WERI-Rb-1 (cell line): ENCODE measurements at regions not wholly inside any gene's neighbourhood (a gene's known extent, or its start where the extent isn't known, plus 50 kb on each side); places are given as distances from the start of the nearest gene placed in this dataset.

Experiments
- DNase-seq: peaks from one replicate; pipeline ENCODE4 v3.0.0-alpha.2; 2020
- H3K27ac ChIP-seq: fragments of 250-450 bp; sonication (Bioruptor Pico); 2 replicates; pipeline ENCODE4 v1.5.1; 2020; ENCODE audit warnings: mild to moderate bottlenecking, moderate library complexity
- H3K27me3 ChIP-seq: fragments of 250-450 bp; sonication (Bioruptor Pico); 2 replicates; pipeline ENCODE4 v1.5.1; 2021; ENCODE audit warnings: mild to moderate bottlenecking, low read depth, moderate library complexity; ENCODE audit not compliant: insufficient read depth, severe bottlenecking
- H3K36me3 ChIP-seq: fragments of 250-450 bp; sonication (Bioruptor Pico); 2 replicates; pipeline ENCODE4 v1.5.1; 2020; ENCODE audit warnings: mild to moderate bottlenecking, moderate library complexity
- H3K4me3 ChIP-seq: 2 replicates; pipeline ENCODE4 v1.5.1; 2011; ENCODE audit warnings: low read depth, mild to moderate bottlenecking, control low read depth, low read length
- H3K9me3 ChIP-seq: fragments of 250-450 bp; sonication (Bioruptor Pico); 2 replicates; pipeline ENCODE4 v1.5.1; 2021; ENCODE audit warnings: mild to moderate bottlenecking, moderate library complexity; ENCODE audit not compliant: severe bottlenecking
- TF ChIP-seq, protein P1 (sequence below): IDR thresholded peaks from 2 replicates; pipeline ENCODE4 v1.5.1; 2011; ENCODE audit warnings: low read depth, mild to moderate bottlenecking, control low read depth, inconsistent platforms, low read length

- Histone ChIP-seq H3K36me3 (no peaks in the 10 kb centered on the region), H3K9me3 (no peaks in the 10 kb centered on the region), H3K4me3 (no peak overlapping the region), H3K27ac (no peak overlapping the region), H3K27me3 (no peaks in the 10 kb centered on the region)
- TF ChIP-seq, protein P1, sequence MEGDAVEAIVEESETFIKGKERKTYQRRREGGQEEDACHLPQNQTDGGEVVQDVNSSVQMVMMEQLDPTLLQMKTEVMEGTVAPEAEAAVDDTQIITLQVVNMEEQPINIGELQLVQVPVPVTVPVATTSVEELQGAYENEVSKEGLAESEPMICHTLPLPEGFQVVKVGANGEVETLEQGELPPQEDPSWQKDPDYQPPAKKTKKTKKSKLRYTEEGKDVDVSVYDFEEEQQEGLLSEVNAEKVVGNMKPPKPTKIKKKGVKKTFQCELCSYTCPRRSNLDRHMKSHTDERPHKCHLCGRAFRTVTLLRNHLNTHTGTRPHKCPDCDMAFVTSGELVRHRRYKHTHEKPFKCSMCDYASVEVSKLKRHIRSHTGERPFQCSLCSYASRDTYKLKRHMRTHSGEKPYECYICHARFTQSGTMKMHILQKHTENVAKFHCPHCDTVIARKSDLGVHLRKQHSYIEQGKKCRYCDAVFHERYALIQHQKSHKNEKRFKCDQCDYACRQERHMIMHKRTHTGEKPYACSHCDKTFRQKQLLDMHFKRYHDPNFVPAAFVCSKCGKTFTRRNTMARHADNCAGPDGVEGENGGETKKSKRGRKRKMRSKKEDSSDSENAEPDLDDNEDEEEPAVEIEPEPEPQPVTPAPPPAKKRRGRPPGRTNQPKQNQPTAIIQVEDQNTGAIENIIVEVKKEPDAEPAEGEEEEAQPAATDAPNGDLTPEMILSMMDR: no peak
- DNase-seq: no peak
These were observed 193.5 kb upstream of the SLITRK3 start for GRCh38 chr3:165389653-165390052.

DNA sequence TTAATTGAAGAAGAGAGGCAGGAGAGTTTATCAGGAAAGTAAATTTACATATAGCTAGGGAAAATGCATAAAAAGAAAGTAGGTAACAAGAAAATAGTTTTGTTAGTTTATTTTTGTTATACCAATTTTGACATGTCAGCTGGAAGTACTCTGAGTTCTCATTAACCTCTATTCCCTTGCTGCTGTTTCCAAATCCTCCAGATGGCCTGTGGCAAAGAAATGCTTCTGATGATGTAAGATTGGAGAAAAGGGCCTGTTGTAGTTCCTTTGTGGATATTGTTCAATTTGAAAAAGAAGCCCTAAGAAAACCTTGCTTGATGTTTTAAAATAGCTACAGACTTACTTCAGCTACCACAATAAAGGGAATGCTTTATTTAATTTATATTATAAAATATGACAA lies 192.9 kb upstream of the SLITRK3 start:
- H3K27ac ChIP-seq: no peak overlapping the region
- no peak overlapping the region for H3K4me3 ChIP-seq
- TF ChIP-seq, protein P1: no peak
- H3K9me3 ChIP-seq: no peaks in the 10 kb centered on the region
- H3K36me3 ChIP-seq: no peaks in the 10 kb centered on the region
- no peaks in the 10 kb centered on the region for H3K27me3 ChIP-seq
- DNase-seq: no peak

DNA sequence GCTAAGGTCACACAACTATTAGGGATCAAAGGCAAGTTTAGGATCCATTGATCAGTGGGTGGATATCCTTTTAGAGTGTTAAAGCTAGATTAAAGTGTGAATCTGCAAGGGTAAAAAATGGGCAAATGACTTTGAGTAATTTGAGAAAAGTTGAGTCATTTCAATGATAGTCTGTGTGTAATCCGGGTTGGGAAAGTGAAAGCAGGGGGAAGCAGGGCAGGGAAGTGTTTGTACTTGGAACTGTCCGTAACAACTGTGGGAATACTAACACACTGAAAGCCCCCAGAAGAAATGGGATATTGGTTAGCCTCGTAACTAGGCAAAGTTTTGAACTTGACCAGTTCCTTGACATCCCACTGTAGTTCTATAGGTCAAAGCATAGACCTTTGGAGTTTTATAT lies 187.2 kb upstream of the SLITRK3 start:
- Histone ChIP-seq H3K27ac (no peak overlapping the region), H3K27me3 (no peaks in the 10 kb centered on the region), H3K36me3 (no peaks in the 10 kb centered on the region), H3K4me3 (no peak overlapping the region), H3K9me3 (no peaks in the 10 kb centered on the region)
- no peak for DNase-seq
- TF ChIP-seq, protein P1: no peak

DNA sequence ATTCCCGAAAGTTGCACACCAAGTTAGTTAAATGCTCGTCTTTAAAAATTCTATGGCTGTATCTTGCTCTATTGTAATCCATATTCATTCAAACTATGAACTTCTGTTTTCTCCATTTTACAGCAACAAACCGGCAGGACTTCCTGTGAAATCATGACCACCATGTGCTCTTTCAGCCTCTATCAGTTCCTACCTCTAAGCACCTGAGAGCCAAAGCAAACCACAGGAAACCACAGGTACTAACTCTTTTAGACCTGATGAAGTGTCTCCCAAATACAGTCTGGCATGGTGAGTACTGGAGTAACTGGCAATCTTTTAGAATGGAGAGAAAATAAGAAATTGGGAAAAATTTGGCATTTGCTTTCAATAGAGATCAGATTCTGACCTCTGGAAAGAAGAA lies 186.5 kb upstream of the SLITRK3 start:
- Histone ChIP-seq H3K36me3 (no peaks in the 10 kb centered on the region), H3K9me3 (no peaks in the 10 kb centered on the region), H3K27ac (no peak overlapping the region), H3K27me3 (no peaks in the 10 kb centered on the region), H3K4me3 (no peak overlapping the region)
- DNase-seq: no peak
- TF ChIP-seq, protein P1: no peak

DNA sequence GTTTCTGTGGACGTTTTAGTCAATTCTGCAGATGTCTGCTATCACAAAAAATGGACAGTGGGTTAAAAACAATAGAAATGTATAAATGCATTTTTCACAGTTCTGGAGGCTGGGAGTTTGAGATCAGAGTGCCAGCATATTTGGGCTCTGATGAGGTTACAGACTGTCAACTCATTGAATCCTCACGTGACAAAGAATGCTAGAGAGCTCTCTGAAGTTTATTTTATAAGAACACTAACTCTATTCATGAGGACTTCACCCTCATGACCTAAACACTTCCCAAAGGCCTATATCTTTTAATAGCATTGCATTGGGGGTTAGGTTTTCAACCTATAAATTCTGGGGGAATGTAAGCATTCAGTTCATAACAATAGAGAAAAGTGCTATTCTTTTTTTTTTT lies 182.6 kb upstream of the SLITRK3 start:
- no peaks in the 10 kb centered on the region for H3K36me3 ChIP-seq
- DNase-seq: no peak
- TF ChIP-seq, protein P1: no peak
- H3K27ac ChIP-seq: no peak overlapping the region
- H3K27me3 ChIP-seq: no peaks in the 10 kb centered on the region
- H3K4me3 ChIP-seq: no peak overlapping the region
- H3K9me3 ChIP-seq: no peaks in the 10 kb centered on the region

DNA sequence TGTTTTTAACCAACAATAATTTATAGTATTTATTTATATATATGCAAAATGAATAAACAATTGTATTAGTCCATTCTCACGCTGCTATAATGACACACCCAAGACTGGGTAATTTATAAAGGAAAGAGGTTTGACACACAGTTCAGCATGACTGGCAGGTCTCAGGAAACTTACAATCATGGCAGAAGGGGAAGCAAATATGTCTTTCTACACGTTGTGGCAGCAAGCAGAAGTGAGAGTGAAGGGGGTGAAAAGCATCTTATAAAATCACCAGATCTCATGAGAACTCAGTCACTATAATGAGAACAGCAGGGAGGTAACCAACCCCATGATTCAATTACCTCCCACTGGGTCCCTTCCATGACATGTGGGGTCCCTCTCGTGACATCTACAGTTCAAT lies 162.8 kb upstream of the SLITRK3 start:
- DNase-seq: no peak
- Histone ChIP-seq H3K27me3 (no peaks in the 10 kb centered on the region), H3K36me3 (no peaks in the 10 kb centered on the region), H3K9me3 (no peaks in the 10 kb centered on the region), H3K27ac (no peak overlapping the region), H3K4me3 (no peak overlapping the region)
- TF ChIP-seq, protein P1: no peak
